HEK293T (cell line): ENCODE measurements at regions not wholly inside any gene's neighbourhood (a gene's known extent, or its start where the extent isn't known, plus 50 kb on each side); places are given as distances from the start of the nearest gene placed in this dataset.

Experiments
- CTCF ChIA-PET: fragments of 350-600 bp; formaldehyde crosslinking; extraction: SDS; loops from one replicate; lab custom pipeline; 2021; ENCODE audit warnings: antibody characterized with exemption, inconsistent platforms; lab: Yijun Ruan, JAX
- POLR2A ChIA-PET: fragments of 350-600 bp; formaldehyde crosslinking; extraction: SDS; loops from one replicate; lab custom pipeline; 2020; ENCODE audit warnings: antibody characterized with exemption, inconsistent platforms; lab: Yijun Ruan, JAX
- DNase-seq: peaks from one replicate; pipeline ENCODE4 v3.0.0; 2012; ENCODE audit warnings: mixed read lengths; ENCODE audit errors: extremely low spot score
- ARNT ChIP-seq: fragments of 450-650 bp; IDR thresholded peaks from 2 replicates; pipeline ENCODE4 v1.6.1; 2017; ENCODE audit warnings: mild to moderate bottlenecking
- BHLHE40 ChIP-seq: fragments of 450-650 bp; IDR thresholded peaks from 2 replicates; pipeline ENCODE4 v1.6.1; 2016; ENCODE audit warnings: mild to moderate bottlenecking, moderate library complexity, borderline replicate concordance
- CTBP1 ChIP-seq: fragments of 450-650 bp; IDR thresholded peaks from 2 replicates; pipeline ENCODE4 v1.6.1; 2016; ENCODE audit warnings: borderline replicate concordance
- ELF4 ChIP-seq: fragments of 450-650 bp; IDR thresholded peaks from 2 replicates; pipeline ENCODE4 v1.6.1; 2017; ENCODE audit warnings: antibody characterized with exemption
- FOXA1 ChIP-seq: fragments of 450-650 bp; IDR thresholded peaks from 2 replicates; pipeline ENCODE4 v1.6.1; 2016; ENCODE audit warnings: mild to moderate bottlenecking
- FOXK2 ChIP-seq: fragments of 450-650 bp; IDR thresholded peaks from 2 replicates; pipeline ENCODE4 v1.6.1; 2016; ENCODE audit warnings: mild to moderate bottlenecking
- FOXM1 ChIP-seq: fragments of 450-650 bp; IDR thresholded peaks from 2 replicates; pipeline ENCODE4 v1.6.1; 2017; ENCODE audit warnings: mild to moderate bottlenecking, borderline replicate concordance
- HDGF ChIP-seq: fragments of 450-650 bp; IDR thresholded peaks from 2 replicates; pipeline ENCODE4 v1.6.1; 2017; ENCODE audit warnings: antibody characterized with exemption, borderline replicate concordance
- L3MBTL2 ChIP-seq: fragments of 450-650 bp; conservative IDR thresholded peaks from 2 replicates; pipeline ENCODE4 v1.6.1; 2016; ENCODE audit warnings: mild to moderate bottlenecking
- LEF1 ChIP-seq: fragments of 450-650 bp; IDR thresholded peaks from 2 replicates; pipeline ENCODE4 v1.6.1; 2017; ENCODE audit warnings: mild to moderate bottlenecking, borderline replicate concordance
- NFRKB ChIP-seq: fragments of 450-650 bp; IDR thresholded peaks from 2 replicates; pipeline ENCODE4 v1.6.1; 2016; ENCODE audit warnings: mild to moderate bottlenecking, moderate library complexity
- PKNOX1 ChIP-seq: fragments of 450-650 bp; IDR thresholded peaks from 2 replicates; pipeline ENCODE4 v1.6.1; 2016
- SP1 ChIP-seq: fragments of 450-650 bp; IDR thresholded peaks from 2 replicates; pipeline ENCODE4 v1.6.1; 2017
- SUZ12 ChIP-seq: fragments of 450-650 bp; IDR thresholded peaks from 2 replicates; pipeline ENCODE4 v1.6.1; 2016; ENCODE audit warnings: mild to moderate bottlenecking
- TARDBP ChIP-seq: fragments of 450-650 bp; IDR thresholded peaks from 2 replicates; pipeline ENCODE4 v1.6.1; 2016
- ZNF384 ChIP-seq: fragments of 450-650 bp; IDR thresholded peaks from 2 replicates; pipeline ENCODE4 v1.6.1; 2016

DNA sequence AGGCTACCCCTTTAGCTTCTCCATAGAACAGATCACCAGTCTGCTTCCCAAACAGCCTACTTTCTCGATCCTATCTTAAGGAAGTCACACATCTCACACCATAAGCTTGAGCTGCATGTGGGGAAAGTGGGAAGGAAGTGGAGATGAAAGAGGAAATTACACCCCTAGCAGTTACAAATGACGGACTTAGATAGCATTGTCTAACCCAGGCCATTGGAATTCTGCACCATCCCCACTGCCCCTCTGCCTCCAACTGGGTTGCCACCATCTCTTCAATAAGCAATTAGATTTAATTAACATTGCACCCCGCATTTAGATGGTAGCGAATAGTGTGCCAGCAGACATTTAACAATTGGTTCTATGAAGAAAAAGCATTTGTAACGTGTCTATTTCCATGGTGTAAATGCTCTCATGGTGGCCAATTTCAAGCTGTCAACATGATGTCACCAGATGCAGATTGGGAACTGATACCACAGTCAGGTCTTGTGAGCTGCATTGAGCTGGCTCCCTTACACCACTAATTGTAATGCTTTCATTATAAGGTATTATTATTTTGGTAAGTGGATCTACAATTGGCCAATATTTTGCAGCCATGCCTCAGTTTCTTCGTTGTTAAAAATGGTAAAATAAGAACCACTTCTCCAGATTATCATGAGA is 124.7 kb downstream of the CD24 start:
- DNase-seq: no peak
- CTCF ChIA-PET: no interaction called here
- POLR2A ChIA-PET: no interaction called here
- TF ChIP-seq CTBP1: no peak
- TF ChIP-seq HDGF: no peak
- TF ChIP-seq TARDBP: no peak
- TF ChIP-seq NFRKB: no peak
- TF ChIP-seq FOXA1: no peak
- TF ChIP-seq FOXM1: no peak
- TF ChIP-seq FOXK2: no peak
- no peak for TF ChIP-seq PKNOX1
- no peak for TF ChIP-seq LEF1
- no peak for TF ChIP-seq ELF4
- no peak for TF ChIP-seq BHLHE40
- no peak for TF ChIP-seq ZNF384
- no peak for TF ChIP-seq SP1
- no peak for TF ChIP-seq SUZ12
- TF ChIP-seq ARNT: no peak
- TF ChIP-seq L3MBTL2: no peak

GRCh38 chr6:106849120-106849519 is 125.4 kb downstream of the CD24 start:
- POLR2A ChIA-PET: no interaction called here
- CTCF ChIA-PET: no interaction called here
- no peak for TF ChIP-seq FOXM1
- TF ChIP-seq ZNF384: no peak
- TF ChIP-seq SUZ12: no peak
- no peak for TF ChIP-seq NFRKB
- no peak for TF ChIP-seq BHLHE40
- no peak for TF ChIP-seq FOXA1
- no peak for TF ChIP-seq TARDBP
- TF ChIP-seq FOXK2: no peak
- TF ChIP-seq L3MBTL2: no peak
- DNase-seq: no peak

GRCh38 chr6:106847116-106847515 is 127.4 kb downstream of the CD24 start:
- TF ChIP-seq CTBP1 (no peak), FOXA1 (no peak), HDGF (no peak), ARNT (no peak), LEF1 (no peak), SUZ12 (no peak), ELF4 (no peak), L3MBTL2 (no peak), FOXM1 (no peak), TARDBP (no peak), SP1 (no peak), ZNF384 (no peak), BHLHE40 (no peak), PKNOX1 (no peak), NFRKB (no peak)
- ChIA-PET CTCF (no interaction called here), POLR2A (no interaction called here)
- no peak for DNase-seq

DNA sequence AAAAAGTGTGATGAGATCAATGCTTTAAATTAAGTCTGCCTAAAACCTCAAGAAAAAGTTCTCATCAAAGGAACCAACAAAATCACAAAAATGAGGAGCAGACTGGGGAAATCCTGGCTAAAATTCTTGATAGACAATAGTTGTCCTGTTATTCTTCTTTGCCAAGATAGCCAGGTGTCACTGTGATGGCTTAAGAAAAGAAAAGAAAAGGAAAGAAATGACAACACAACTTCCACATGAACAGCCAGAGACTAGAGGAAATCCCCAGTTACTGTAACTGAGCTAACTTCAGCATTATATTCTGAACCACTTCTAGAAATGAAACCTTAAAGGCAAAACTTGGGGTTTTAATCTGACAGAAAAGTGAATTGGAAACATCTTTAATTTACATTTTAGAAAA is 129.6 kb downstream of the CD24 start:
- no peak for DNase-seq
- CTCF ChIA-PET: no interaction called here
- TF ChIP-seq ELF4: no peak
- POLR2A ChIA-PET: no interaction called here

DNA sequence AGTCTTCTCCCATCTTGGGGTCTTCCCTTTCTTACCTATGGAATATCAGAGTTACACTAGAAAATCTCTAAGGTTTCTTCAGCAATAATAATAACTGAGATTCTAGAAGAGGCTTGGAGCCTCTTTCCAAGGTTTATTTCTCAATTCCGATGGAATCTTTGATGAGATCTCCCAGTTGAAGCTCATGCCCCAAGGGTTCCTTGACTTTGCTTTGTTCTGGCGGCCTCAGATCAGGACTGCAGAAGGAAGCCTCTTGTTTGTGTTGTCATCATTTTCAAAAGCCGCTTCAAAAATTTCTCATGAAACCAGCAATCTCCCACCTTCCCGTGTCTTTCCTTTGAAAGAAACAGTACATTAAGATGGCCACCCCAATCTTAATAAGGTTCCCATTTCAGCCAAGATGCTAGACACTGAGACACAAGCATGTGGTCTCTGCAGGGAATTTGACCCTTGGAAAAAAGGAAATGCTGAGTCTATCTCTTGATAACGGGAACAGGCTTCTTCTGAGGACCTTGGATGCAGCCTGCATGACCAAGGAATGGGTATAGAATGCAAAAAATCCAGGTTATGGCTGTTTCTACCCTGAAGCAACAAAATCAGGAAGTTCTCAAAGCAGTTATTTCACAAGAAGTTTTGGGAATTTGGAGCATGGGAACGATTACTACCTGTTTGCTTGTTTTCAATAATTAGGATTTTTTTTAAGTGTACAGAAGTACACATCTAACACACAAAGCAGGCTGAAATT is 141.6 kb downstream of the CD24 start:
- no peak for DNase-seq
- POLR2A ChIA-PET: no interaction called here
- TF ChIP-seq TARDBP (no peak), ELF4 (no peak), ARNT (no peak), SP1 (no peak), ZNF384 (no peak), HDGF (no peak), NFRKB (no peak), FOXK2 (no peak), L3MBTL2 (no peak), CTBP1 (no peak), LEF1 (no peak), PKNOX1 (no peak), BHLHE40 (no peak), FOXA1 (no peak)
- CTCF ChIA-PET: interaction anchor here (0.6 kb wide), 1 partner anchor 41 kb away, joined by 3 read pairs; no protein-coding TSS in a partner anchor

DNA sequence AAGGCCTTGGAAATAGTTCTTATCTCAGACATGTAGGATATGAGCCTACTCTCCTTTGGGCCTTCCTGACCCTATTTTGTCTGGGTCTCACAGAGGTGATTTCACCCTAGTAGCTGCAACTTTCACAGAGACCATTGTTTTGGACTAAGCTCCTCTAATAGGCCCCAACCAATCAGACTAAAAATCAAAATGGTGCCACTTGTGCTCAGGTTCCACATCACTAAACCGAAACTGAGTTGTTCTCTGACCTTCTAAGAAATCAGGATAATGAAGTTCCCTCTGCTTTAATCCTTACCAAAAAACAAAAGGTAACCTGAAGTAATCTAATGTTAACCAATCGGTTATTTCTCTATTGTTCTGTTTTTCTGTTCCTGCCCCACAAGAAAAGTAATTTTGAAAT is 143.6 kb downstream of the CD24 start:
- TF ChIP-seq FOXM1: no peak
- no peak for TF ChIP-seq LEF1
- TF ChIP-seq HDGF: no peak
- TF ChIP-seq ELF4: no peak
- TF ChIP-seq SP1: no peak
- no peak for TF ChIP-seq L3MBTL2
- TF ChIP-seq NFRKB: no peak
- TF ChIP-seq SUZ12: no peak
- no peak for TF ChIP-seq FOXK2
- no peak for TF ChIP-seq FOXA1
- no peak for TF ChIP-seq CTBP1
- no peak for TF ChIP-seq TARDBP
- no peak for TF ChIP-seq ZNF384
- TF ChIP-seq PKNOX1: no peak
- TF ChIP-seq BHLHE40: no peak
- no peak for TF ChIP-seq ARNT
- DNase-seq: no peak
- CTCF ChIA-PET: interaction anchor here (1.3 kb wide), 1 partner anchor 166 kb away, joined by 3 read pairs; no protein-coding TSS in a partner anchor
- POLR2A ChIA-PET: no interaction called here
